Anterior cingulate cortex (tissue), 58 donors: ENCODE measurements at regions not wholly inside any gene's neighbourhood (a gene's known extent, or its start where the extent isn't known, plus 50 kb on each side); places are given as distances from the start of the nearest gene placed in this dataset.

Source experiments
- DNase-seq, 58 donors: peaks; one replicate each; lab custom pipeline; 2025; lab: John Stamatoyannopoulos, UW

DNA sequence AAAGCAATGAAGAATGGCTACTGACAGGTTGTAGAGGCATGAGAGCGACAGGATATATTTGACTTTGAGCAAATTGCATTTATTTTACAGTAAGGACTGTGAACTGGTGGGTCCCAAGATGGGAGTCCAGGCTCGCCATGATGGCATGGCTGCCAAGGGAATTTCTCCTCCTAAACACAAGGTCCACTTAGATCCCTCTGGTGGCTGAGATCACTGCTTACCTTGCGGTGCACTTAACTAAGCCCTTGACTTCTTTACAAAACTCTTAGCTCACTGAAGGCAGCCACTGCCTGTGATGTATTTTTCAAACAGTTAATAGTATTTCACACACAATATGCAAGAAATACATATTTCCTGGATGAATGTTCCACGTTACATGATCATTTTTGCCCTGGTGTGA is 50.3 kb upstream of the SORBS2 start:
- no peak for DNase-seq

DNA sequence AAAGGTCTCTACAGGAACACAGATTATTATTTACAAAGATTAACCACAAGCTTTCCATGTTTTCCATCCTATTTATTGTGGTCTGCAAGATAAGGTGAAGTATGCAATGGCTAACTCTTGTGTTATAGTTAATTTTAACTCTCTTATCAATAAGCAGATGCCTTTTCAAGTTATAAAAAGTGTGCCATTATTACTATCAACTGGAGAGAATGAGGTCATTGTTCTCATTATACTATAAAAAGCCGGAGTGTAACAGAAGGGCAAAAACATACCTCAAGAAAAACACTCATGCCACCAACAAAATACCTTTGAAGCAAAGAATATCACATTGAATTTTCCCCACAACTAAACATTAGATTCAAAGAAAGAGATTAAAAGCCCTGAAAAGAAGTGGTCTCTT is 52.0 kb upstream of the SORBS2 start:
- DNase-seq, result no peak

DNA sequence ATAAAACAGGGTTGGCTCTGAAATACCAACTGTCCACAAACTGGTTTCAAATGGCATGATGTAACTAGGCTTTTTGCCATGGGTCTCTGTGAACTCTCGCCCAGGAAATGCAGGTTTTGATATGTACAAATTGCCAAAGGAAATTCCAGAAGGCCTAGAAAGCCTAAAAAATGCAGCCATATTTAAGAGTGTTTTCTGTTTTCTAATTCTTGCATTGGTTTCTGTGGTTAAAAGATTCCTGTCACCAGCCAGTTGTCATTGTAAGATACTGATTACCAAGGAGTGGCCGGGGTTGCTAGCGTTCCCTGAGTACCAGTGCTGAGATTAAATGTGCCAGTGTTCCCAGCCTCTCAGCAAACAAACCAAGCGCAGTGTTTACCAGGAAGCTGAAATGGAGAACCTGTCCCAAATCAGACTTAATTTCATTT is 53.9 kb upstream of the SORBS2 start:
- no peak for DNase-seq

DNA sequence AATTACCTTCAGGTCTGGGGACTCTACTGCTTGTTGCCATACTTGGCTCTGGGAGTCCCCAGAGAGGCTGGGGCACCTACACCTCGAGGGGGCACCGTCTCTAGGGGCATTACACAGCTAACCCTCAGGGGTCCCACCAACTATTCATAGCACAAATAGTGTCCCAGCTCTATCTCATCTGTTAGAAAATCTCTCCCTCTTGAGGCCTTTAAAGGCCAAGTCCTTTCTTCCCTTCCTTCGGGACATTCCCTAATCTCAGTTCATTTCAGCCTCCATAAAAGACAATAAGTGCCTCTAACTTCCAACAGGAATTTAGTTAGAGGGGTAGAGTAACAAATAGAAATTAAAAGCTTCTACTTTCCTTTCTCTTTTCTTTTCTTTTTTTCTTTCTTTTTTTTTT is 55.8 kb upstream of the SORBS2 start:
- no peak for DNase-seq

DNA sequence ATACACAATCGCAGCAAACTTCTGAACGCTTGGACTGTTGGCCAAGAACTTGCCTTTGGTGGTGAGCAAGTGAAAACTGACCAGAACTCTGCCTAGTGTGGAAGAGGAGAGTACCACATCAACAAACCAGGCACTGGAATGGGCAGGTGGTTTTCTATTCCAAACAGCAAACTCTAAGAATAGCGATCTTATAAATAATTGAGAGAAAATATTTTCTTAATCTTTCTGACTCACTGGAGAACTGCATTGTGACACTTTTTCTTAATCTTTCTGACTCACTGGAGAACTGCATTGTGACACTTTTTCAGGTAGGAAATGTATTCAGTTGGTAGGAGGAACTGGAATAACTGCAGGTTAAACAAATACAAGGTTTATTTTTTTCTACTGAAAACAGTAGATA is 57.0 kb upstream of the SORBS2 start:
- no peak for DNase-seq

DNA sequence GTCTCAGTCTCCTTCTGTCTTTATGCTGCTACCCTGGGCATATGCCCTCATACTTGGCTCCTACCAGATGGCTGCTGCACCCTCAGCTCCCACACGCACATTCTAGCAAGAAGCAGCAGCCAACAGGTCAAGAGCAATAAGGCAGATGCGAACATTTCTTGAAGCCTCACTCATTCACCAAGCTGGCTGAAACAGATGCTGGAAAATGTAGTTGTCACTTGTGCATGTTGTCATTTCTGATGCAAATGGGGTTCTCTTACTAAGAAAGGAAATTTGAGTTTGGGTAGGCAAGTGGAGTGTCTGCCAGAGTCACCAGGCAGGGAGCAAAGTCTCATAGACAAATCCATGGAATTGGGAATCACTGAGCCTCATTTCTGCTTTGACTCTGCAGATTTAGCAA is 57.4 kb upstream of the SORBS2 start:
- no peak for DNase-seq

DNA sequence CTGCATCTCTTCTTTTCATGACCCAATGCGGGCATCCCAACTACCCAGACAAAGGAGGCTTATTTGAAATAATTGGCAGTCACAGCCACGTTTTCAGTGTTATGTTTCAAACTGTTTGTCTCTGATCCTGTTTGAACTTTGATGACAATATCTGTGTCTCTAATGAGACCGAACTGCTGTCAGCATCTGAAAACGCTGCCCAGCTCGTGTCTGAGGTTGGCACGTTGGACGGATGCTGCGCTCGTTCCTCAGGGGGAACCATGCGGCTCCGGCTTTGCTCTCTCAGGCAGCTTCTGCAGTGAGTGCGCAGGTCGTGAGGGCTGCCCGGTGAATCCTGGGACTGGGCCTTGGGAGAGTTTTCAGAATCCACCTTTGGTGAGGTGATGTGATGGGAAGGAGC is 58.4 kb upstream of the SORBS2 start:
- no peak for DNase-seq

DNA sequence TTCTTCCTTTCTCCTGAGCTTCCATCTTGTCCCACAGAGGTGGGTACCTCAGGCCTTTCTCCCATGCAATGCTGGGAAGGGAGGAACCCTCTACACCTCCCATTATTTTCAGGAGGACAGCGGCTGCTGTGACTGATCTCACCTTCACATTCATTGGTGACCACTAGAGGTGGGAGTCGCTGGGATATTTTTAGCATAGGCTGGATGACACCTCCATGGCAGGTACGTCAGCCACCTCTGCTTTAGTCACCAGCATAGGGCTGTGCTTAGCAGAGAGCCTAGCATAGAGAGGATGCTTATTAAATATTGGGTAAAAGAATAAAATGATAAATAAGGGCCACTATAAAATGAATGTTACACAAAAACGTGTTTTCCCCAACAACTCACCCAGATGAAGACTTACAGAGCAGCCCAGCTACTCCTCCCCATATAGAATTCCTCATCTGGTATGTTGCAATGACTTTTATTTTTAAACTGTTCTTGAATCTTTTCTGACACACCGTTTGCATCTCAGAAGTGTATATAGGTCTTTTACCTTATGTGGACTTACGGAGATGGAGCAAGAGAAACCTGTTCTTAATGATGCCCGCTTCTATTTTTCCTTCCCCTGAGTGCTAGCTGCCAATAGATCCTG is 60.9 kb upstream of the SORBS2 start:
- no peak for DNase-seq

DNA sequence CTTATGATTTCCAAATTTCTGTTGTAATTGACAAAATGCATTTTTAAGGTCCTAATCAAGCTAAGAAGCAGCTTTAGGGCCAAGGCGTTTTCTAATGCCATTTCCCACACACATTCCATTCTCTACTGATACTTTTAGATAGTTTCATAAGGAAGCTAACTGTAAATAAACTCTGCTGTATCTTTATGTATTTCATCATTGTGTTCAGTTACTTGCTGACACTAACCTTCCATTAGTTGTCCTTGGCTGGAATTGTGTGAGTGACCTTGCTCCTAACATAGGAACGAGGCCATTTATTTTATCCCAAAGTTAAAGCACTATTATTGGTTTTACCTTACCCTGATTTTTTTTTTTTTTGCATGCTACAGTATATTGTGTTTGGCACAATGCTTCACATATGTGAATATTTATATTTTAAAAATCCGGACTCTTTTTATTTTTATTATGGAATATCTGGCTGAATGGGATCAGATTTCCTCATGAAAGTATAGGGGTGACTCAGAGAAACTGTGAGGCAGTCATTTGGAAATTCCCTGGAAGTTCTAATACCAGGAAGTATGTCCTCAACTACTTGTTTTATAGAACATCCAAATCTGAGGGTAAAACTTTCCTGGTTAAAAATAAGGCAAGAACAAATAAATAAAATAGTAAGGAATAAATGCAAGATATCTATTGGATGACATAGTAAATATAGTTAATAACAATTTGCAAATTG is 62.7 kb upstream of the SORBS2 start:
- no peak for DNase-seq

DNA sequence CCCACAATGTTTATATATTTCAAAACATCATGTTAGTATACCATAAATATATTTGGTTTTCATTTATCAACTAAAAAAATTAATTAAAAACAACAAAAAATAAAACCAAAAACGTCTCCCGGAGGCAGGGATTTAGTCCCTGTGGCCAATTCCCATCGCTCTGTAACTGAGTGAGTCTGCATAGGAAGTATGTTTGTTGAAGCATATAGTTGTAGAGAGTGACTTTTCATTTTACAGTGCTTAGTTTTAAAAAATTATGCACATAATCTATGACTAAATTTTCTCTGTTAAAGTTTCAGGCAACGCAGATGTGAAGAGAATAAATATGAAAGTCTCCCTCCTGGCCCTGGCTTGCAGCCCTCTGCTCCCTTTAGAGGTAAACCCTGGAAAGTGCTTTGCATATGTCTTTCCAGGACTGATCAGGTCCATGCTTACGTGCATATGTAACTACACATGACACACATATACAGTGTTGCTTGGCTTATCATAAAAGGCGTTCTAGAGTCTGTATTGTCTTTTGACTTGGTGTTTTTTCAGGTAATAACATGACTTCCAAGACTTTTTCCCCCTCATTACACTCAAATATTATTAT is 63.4 kb upstream of the SORBS2 start:
- DNase-seq, result no peak

DNA sequence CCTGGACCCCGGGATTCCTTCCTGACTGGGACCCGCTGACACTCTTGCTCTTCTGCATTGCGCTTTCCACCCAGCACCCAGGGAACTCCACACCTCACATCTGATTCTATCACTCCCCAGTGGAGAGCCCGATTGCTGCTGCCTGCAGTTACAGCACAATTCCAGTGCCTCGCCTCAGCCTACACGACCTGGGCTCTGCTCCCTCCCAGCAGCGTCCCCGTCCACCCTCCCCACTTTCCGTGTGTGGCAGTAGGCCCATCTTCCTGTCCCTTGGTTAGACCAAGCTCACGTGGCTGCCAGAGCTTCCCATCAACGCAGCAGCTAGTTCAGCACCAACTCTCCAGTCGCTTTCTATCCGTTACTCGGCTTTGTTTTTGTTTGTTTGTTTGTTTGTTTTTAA is 66.6 kb upstream of the SORBS2 start:
- DNase-seq, result no peak

DNA sequence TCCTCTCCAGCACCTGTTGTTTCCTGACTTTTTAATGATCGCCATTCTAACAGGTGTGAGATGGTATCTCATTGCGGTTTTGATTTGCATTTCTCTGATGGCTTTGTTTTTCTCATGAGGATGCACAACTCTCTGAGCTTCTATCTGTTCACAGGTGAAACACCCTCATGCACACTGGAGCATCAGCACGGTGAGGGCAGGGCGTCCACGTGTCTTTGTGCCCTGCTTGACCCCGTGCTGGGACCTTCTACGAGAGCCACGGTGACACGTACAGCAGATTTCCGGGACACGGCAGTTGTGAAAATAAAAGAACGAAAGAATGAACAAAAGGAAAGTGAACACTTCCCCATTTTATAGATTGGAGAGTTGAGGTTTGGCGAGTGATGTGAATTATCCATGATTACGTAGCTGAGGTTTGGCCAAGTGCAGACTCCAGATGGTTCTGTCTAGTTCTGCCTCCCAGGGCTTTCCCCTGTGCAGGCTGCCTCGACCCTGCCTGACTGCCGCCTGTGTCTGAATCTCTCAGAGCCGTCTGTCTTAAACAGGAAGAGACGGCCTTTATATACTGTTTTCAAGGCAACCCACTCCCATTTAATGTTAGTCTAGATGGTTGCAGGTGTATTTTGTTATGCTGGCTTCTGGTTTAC is 67.8 kb upstream of the SORBS2 start:
- no peak for DNase-seq

DNA sequence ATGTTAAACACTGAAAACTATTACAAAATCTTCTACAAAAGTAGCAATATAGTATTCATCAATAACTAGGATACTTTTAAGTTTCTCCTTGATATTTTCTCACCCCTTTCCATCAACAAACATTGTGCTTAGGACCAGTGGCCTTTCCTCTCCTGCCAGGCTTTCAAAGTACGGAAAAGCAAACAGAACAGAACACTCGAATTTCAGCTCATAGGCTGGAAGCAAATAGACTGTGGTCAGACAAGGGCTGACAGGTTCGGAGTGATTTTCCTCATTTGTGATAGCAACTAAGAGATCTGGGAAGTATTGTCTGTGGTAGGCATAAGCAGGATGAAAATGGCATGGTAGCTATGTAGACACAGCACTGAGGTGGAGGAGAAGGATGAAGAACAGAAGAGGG is 68.6 kb upstream of the SORBS2 start:
- DNase-seq, result no peak

DNA sequence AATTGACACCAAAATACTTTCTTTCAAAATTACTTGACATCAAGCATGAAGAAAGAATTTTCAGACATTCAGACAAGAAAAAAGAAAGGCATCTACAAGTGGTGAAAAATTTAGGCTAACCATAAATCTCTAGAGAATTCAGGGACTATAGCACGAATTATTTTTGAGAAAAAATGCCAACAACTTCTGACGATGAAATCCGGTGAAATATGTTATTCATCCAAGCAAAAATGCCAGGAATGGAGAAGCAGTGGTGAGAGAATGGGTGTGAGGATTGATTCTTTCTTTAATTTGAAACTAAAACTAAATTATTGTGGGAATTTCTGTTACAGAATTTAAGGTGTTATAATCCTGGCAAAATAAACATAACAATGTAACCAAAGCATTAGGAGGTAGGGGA is 69.4 kb upstream of the SORBS2 start:
- no peak for DNase-seq

DNA sequence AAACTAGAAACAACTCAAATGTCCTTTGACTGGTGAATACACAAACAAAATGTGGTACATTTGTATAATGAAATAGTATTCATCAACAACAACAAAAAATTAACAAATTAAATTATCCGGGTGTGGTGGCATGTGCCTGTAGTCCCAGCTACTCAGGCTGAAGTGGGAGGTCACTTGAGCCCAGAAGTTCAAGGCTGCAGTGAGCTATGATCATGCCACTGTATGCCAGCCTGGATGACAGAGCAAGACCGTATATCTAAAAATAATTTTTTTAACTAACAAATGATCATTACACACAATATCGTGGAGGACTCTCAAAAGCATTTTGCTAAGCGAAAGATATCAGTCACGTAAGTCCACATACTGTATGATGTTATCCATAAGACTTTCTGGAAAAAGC is 71.6 kb upstream of the SORBS2 start:
- no peak for DNase-seq

DNA sequence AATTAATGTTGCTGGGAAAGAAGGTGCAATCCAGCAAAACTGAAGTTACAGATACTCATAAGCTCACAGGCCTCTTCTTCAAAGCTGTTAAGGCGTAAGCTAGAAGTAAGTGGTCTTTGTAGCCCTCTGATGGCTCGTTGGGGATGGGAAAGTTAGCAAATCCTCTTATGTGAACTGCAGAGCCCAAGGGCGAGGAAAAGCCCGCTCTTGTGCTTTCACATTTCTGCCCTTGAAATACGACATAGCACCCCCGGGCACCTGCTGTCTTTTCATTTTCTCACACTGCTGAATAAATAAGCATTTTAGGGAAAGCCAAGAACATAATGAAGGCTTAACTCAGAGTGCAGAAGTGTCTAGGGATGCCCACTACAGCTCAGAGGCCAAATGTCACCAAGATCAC is 73.1 kb upstream of the SORBS2 start:
- peak in 1 of 58 donors; percentile 13 for DNase-seq

DNA sequence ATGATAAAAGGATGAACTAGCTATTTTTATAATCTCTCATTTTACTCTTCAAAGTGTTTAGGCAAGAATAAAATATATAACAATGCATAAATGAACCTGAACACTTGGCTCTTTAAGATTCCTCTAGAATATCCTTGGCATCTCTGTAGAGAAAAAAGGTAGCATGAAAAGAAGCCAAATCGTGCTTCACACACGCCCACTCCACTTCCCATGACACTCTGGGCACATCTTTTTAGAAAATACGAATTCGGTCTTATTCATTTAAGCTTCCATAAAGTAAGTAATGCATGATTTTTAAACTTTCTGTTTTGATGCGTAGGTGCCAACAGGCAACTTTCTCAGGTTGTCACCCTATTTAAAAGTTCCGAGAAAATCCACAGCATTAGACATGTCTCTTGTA is 73.6 kb upstream of the SORBS2 start:
- peak in 10 of 58 donors; percentile 6 to 41 (median 15) for DNase-seq

DNA sequence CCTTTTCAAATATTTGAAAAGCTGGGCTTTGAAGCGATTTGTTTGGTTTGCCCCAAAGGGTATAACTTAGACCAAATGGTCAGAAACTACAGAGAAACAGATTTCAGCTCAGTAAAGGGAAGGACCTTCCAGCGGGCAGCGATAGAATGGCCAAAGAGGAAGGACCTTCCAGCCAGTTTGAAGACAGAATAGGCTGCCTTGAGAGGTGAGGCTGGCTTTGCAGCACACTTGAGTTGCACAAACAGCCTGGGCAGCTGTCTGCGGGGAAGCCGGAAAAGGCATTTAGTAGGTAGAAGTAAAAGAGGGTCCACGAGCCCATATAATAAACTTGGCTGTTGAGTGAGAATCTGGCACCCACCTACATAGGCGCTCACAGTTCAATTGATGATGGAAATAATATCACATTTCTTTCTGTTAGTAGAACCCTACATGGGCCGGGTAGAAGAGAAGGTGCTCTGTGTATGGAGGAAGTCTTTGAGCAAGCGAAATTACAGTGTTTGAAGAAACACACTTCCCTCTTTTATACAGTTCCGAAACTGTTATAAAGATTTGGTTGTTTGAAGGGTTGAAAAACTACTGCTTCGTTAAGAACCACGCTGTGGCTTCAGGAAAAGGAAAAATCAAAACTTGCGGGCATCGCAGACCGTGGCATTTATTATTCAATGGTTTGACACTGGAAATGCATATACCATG is 75.0 kb upstream of the SORBS2 start:
- DNase-seq, result no peak

DNA sequence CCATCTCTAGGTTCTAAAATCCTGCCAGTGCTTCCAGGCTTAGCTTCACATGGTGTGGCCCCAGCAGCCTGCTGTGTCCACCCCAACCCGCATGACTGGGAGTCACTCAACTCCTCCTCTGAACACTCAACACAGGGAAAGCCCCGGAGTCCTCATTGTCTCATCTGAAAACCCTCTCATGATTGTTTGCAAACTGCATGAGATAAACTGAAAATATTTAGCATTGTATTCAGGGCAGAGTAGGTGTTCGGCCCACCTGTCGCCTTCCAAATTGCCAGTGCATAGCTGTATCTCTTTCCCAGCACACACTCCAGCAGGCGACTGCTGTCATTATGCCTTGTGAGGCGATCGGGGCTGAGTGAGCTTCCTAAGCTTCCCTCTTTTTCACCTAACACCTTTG is 76.7 kb upstream of the SORBS2 start:
- no peak for DNase-seq

DNA sequence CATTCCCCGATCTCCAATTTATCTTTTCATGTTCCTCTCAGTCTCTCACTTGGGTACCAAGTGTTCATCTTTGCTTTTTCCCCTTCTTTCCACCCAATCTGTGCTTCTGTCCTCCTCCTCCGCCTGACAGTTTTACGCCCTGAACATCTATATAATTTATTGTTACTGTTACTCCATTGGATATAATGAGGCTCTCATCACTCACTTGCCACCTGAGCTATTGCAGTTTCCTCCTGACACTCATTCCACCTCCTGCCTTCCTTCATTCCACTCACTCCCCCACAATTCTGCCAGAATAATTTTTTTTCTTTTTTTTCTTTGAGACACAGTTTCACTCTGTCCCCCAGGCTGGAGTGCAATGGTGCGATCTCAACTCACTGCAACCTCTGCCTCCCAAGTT is 77.6 kb upstream of the SORBS2 start:
- DNase-seq, result no peak

DNA sequence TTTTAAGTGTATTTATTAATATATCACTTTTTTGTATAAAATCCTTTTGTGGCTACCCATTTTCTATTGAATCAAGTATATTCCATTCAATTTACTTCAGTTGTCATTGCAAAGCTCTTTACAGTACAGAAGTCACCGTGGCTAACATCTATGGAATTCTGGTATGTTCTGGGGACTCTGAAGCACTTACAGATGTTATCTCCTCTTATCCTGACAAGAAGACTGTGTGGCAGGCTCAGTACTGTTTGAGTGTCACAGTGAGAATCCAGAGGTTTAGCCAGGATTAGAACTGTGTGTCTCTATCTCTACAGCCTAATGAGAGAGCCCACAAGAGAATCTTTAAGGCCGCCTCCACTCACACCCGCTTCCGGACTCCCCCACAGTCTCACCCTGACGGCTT is 78.2 kb upstream of the SORBS2 start:
- DNase-seq, result no peak
